SK-N-SH treated with all-trans-retinoic acid at 6 μM for 48 hours (cell line): ENCODE measurements at regions not wholly inside any gene's neighbourhood (a gene's known extent, or its start where the extent isn't known, plus 50 kb on each side); places are given as distances from the start of the nearest gene placed in this dataset.

Experiments used
- ATAC-seq: fragments of 200-7000 bp; cut with Tn5 transposase; 3 replicates; pipeline ENCODE4 v1.9.1; 2020; ENCODE audit warnings: mild to moderate bottlenecking, moderate library complexity
- ARNTL ChIP-seq: fragments of 450-650 bp; formaldehyde crosslinking; IDR thresholded peaks from 2 replicates; pipeline ENCODE4 v1.5.0; 2020; ENCODE audit warnings: low read depth, mild to moderate bottlenecking, moderate library complexity, borderline replicate concordance
- BACH2 ChIP-seq: fragments of 250-450 bp; sonication (Bioruptor Pico); IDR thresholded peaks from 2 replicates; pipeline ENCODE4 v1.9.0; 2021; ENCODE audit warnings: mild to moderate bottlenecking, borderline replicate concordance
- CREB5 ChIP-seq: fragments of 250-450 bp; sonication (Bioruptor Pico); IDR thresholded peaks from 2 replicates; pipeline ENCODE4 v1.5.1; 2020; ENCODE audit warnings: low read depth, mild to moderate bottlenecking, moderate library complexity
- CSDC2 ChIP-seq: fragments of 250-450 bp; sonication (Bioruptor Pico); IDR thresholded peaks from 2 replicates; pipeline ENCODE4 v1.5.0; 2020; ENCODE audit warnings: mild to moderate bottlenecking, moderate library complexity
- CSRNP3 ChIP-seq: fragments of 250-450 bp; sonication (Bioruptor Pico); IDR thresholded peaks from 2 replicates; pipeline ENCODE4 v1.5.1; 2021; ENCODE audit warnings: mild to moderate bottlenecking, moderate library complexity
- ESRRG ChIP-seq: fragments of 250-450 bp; sonication (Bioruptor Pico); IDR thresholded peaks from 2 replicates; pipeline ENCODE4 v1.6.1; 2021; ENCODE audit warnings: mild to moderate bottlenecking
- GLIS3 ChIP-seq: fragments of 250-450 bp; sonication (Bioruptor Pico); IDR thresholded peaks from 2 replicates; pipeline ENCODE4 v1.5.0; 2020; ENCODE audit warnings: mild to moderate bottlenecking, moderate library complexity
- ISL1 ChIP-seq: fragments of 250-450 bp; sonication (Bioruptor Pico); IDR thresholded peaks from 2 replicates; pipeline ENCODE4 v2.1.2; 2022; ENCODE audit warnings: mild to moderate bottlenecking, moderate library complexity
- PATZ1 ChIP-seq: fragments of 250-450 bp; sonication (Bioruptor Pico); IDR thresholded peaks from 2 replicates; pipeline ENCODE4 v1.8.0; 2020; ENCODE audit warnings: mild to moderate bottlenecking, moderate library complexity, borderline replicate concordance
- PPARA ChIP-seq: fragments of 250-450 bp; sonication (Bioruptor Pico); IDR thresholded peaks from 2 replicates; pipeline ENCODE4 v1.5.0; 2020; ENCODE audit warnings: mild to moderate bottlenecking, borderline replicate concordance
- RARB ChIP-seq: fragments of 250-450 bp; sonication (Bioruptor Pico); IDR thresholded peaks from 2 replicates; pipeline ENCODE4 v1.8.0; 2021; ENCODE audit warnings: mild to moderate bottlenecking, moderate library complexity
- SNAI2 ChIP-seq: fragments of 250-450 bp; sonication (Bioruptor Pico); IDR thresholded peaks from 2 replicates; pipeline ENCODE4 v1.5.0; 2020; ENCODE audit warnings: mild to moderate bottlenecking, moderate library complexity
- TCF4 ChIP-seq: fragments of 250-450 bp; sonication (Bioruptor Pico); IDR thresholded peaks from 2 replicates; pipeline ENCODE4 v1.8.0; 2021; ENCODE audit warnings: mild to moderate bottlenecking, moderate library complexity, borderline replicate concordance
- TSHZ2 ChIP-seq: fragments of 250-450 bp; sonication (Bioruptor Pico); IDR thresholded peaks from 2 replicates; pipeline ENCODE4 v1.5.0; 2020; ENCODE audit warnings: mild to moderate bottlenecking, moderate library complexity
- ZC3H10 ChIP-seq: fragments of 250-450 bp; sonication (Bioruptor Pico); IDR thresholded peaks from 2 replicates; pipeline ENCODE4 v1.5.1; 2021; ENCODE audit warnings: mild to moderate bottlenecking, moderate library complexity
- ZFP30 ChIP-seq: fragments of 450-650 bp; formaldehyde crosslinking; IDR thresholded peaks from 2 replicates; pipeline ENCODE4 v1.5.0; 2022; ENCODE audit warnings: mild to moderate bottlenecking, moderate library complexity
- ZNF70 ChIP-seq: fragments of 450-650 bp; formaldehyde crosslinking; IDR thresholded peaks from 2 replicates; pipeline ENCODE4 v1.5.0; 2020; ENCODE audit warnings: mild to moderate bottlenecking, moderate library complexity
- ZNF8 ChIP-seq: fragments of 450-650 bp; formaldehyde crosslinking; IDR thresholded peaks from 2 replicates; pipeline ENCODE4 v1.5.0; 2020; ENCODE audit warnings: mild to moderate bottlenecking, moderate library complexity

GRCh38 chr6:22727710-22728109 is 158.3 kb downstream of the HDGFL1 start (continued):
- TF ChIP-seq BACH2 (CRISPR knock-in tag) (no peak), GLIS3 (no peak), PPARA (no peak)

- no peak for ATAC-seq
- TF ChIP-seq TCF4 (CRISPR knock-in tag): no peak
- TF ChIP-seq GLIS3: no peak
- TF ChIP-seq SNAI2 (CRISPR knock-in tag): no peak
- no peak for TF ChIP-seq PPARA
- TF ChIP-seq RARB (CRISPR knock-in tag): no peak
- TF ChIP-seq CSRNP3: no peak
- no peak for TF ChIP-seq ZNF70 (CRISPR knock-in tag)
- no peak for TF ChIP-seq ARNTL (CRISPR knock-in tag)
Measured at GRCh38 chr6:22732176-22732970, 163.0 kb downstream of the HDGFL1 start.

GRCh38 chr6:22736740-22737139 is 167.4 kb downstream of the HDGFL1 start:
- TF ChIP-seq ESRRG (no peak), CSRNP3 (no peak), RARB (CRISPR knock-in tag) (no peak), PATZ1 (CRISPR knock-in tag) (no peak), TSHZ2 (CRISPR knock-in tag) (no peak)
- no peak for ATAC-seq

GRCh38 chr6:22737331-22737730 is 168.0 kb downstream of the HDGFL1 start:
- TF ChIP-seq CREB5: no peak
- TF ChIP-seq ARNTL (CRISPR knock-in tag): no peak
- no peak for TF ChIP-seq TSHZ2 (CRISPR knock-in tag)
- TF ChIP-seq ZNF8 (CRISPR knock-in tag): no peak
- TF ChIP-seq RARB (CRISPR knock-in tag): no peak
- no peak for TF ChIP-seq GLIS3
- no peak for TF ChIP-seq ESRRG
- no peak for TF ChIP-seq ZFP30
- no peak for TF ChIP-seq BACH2 (CRISPR knock-in tag)
- no peak for TF ChIP-seq CSDC2 (CRISPR knock-in tag)
- no peak for TF ChIP-seq ZNF70 (CRISPR knock-in tag)
- no peak for TF ChIP-seq TCF4 (CRISPR knock-in tag)
- no peak for TF ChIP-seq CSRNP3
- no peak for TF ChIP-seq ISL1 (CRISPR knock-in tag)
- no peak for TF ChIP-seq ZC3H10 (CRISPR knock-in tag)
- TF ChIP-seq, all 23 proteins: peak for 0
- ATAC-seq: peak; percentile 36; the same call in 1 of the 3 replicates
